ENCODE measurements at regions not wholly inside any gene's neighbourhood (a gene's known extent, or its start where the extent isn't known, plus 50 kb on each side); places are given as distances from the start of the nearest gene placed in this dataset.

DNA sequence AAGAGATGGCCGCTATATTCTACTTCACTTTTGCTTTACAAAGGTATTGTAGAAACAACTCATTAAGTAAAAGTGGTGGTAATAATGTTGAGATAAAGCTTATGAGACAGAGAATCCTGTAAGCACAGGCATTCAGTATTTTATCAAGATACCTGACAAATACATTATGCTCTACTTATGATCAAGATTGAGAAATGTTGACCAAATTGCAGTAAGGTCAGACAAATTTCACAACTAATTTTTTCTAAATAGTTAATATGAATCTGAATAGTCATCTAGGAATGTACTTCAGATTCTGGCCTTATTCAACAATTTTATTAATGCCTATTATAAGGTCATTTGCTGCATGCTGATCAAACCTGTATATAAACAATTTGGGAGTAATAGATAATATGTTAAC is 95.1 kb upstream of the MBNL1 start:
- Histone ChIP-seq H3K36me3 (no peaks in the 10 kb centered on the region), H3K27ac (no peak overlapping the region), H3K4me3 (no peak overlapping the region), H3K9me3 (replicated peaks) (no peaks in the 10 kb centered on the region), H3K27me3 (replicated peaks) (no peaks in the 10 kb centered on the region), H3K4me1 (replicated peaks) (peaks cover 32% of the 10 kb centered on the region)
- DNase-seq (ENCODE audit: low read depth in 1 of 2, low spot score in 2 of 2), result no peak

DNA sequence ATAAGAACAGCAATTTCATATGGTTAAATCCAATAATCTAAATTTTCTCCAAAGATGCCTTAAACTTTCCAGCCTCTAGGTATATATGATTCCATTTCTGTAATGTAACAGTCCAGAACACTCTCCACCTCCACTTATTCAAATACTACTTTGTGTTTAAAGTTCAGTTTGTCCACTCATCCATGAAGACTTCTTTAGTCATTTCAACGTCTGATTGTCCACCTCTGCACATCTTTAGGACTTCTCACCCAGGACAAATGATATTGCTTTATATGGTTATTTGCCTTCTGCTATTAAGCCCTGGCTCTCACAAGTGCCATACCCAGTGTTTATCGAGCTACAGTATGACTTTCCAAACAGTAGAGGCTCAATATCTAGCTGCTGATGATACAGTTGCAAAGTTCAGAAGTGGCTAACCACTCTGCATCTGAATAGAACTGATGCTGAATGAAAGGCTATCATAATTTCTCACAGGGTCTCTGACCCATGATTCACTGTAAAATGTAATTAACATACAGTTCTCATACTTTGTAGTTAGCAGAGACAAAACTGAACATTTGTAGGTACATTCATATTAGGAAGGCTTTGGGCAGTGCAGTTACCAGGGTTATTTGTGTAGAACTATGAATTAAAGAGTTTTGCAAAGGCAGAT is 93.7 kb upstream of the MBNL1 start:
- H3K27me3 ChIP-seq (replicated peaks), result no peaks in the 10 kb centered on the region
- H3K4me1 ChIP-seq (replicated peaks), result peaks cover 32% of the 10 kb centered on the region
- H3K27ac ChIP-seq, result no peak overlapping the region
- no peak for DNase-seq (ENCODE audit: low read depth in 1 of 2, low spot score in 2 of 2)
- H3K36me3 ChIP-seq, result no peaks in the 10 kb centered on the region
- no peak overlapping the region for H3K4me3 ChIP-seq
- no peaks in the 10 kb centered on the region for H3K9me3 ChIP-seq (replicated peaks)

DNA sequence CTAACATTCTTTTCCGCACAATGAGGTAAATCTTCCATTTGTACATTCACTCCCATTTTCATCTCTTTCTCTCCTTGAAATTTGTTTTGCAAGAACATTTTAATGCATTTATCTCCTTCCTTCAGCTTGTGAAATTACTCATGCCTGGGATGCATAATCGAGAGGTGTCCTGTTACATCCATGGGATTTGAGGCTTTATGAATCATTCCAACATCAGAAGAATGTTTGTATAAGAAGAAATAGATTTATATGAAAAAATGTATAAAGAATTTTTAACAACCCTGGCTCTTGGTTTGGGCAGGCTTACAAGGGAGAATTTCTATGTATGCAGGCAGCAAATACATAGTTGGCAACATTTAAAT is 93.2 kb upstream of the MBNL1 start:
- Histone ChIP-seq H3K4me3 (no peak overlapping the region), H3K27me3 (replicated peaks) (no peaks in the 10 kb centered on the region), H3K36me3 (no peaks in the 10 kb centered on the region), H3K4me1 (replicated peaks) (peaks cover 32% of the 10 kb centered on the region), H3K9me3 (replicated peaks) (no peaks in the 10 kb centered on the region), H3K27ac (peak overlapping the region; percentile 15; the same call in 1 of the 2 replicates)
- DNase-seq (ENCODE audit: low read depth in 1 of 2, low spot score in 2 of 2), result peak in 1 of 2 experiments; percentile 38

DNA sequence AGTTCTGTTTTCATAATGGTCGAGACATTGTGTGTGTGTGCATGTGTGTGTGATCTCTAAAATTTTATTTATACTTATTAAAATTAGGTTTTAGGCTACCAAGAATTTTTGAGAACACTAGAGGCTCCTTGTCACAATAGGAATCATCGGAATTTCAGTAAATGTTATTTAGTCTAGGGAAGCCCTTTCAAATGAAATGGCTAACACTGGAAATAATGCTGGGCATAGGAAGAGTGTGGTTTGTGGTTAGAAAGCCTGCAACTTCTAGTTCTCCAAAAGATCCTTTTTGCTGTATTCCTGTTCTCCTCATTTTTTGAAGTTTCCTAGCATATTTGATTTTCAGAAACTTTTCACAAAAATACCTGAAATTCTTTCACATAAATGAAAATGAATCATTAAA is 92.5 kb upstream of the MBNL1 start:
- Histone ChIP-seq H3K27me3 (replicated peaks) (no peaks in the 10 kb centered on the region), H3K27ac (peak overlapping the region; percentile 15; the same call in 1 of the 2 replicates), H3K4me1 (replicated peaks) (peaks cover 32% of the 10 kb centered on the region), H3K36me3 (no peaks in the 10 kb centered on the region), H3K9me3 (replicated peaks) (no peaks in the 10 kb centered on the region), H3K4me3 (no peak overlapping the region)
- peak in 1 of 2 experiments; percentile 29 for DNase-seq (ENCODE audit: low read depth in 1 of 2, low spot score in 2 of 2)

DNA sequence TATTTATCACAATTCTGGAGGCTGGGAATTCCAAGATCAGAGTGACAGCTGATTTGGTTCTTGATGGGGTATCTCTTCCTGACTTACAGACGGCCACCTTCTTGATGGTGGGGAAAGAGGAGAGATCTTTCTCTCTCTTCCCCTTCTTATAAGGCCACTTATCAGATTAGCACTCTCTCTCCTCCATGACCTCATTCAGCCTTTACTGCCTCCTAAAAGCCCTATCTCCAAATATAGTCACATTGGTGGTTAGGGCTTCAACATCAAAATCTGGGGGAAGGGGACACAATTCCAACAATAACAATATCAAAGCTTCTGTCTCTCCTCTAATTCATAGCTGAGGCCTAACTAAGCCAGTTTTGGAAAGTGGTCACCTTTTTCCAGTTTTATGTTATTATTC is 91.7 kb upstream of the MBNL1 start:
- DNase-seq (ENCODE audit: low read depth in 1 of 2, low spot score in 2 of 2), result no peak
- Histone ChIP-seq H3K4me1 (replicated peaks) (peaks cover 32% of the 10 kb centered on the region), H3K27me3 (replicated peaks) (no peaks in the 10 kb centered on the region), H3K9me3 (replicated peaks) (no peaks in the 10 kb centered on the region), H3K36me3 (no peaks in the 10 kb centered on the region), H3K4me3 (no peak overlapping the region), H3K27ac (no peak overlapping the region)

DNA sequence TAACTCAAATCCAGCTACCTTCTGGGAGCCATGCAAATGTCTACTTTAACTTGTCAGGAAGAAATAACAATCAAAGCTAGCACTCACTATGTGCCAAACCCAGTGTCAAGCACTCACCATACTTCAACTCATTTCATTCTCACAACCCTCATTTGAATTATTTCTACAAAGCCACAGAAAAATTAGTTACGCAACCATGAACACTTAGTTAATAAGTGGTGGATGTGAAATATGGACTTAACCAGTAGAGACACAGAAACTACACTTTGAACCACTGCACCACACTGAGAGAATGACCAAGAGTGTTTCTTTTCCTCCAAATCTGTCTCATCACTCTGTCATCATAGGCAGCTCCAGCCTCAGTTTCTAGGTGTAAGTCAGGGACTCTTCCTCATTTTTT is 91.0 kb upstream of the MBNL1 start:
- H3K4me3 ChIP-seq, result no peak overlapping the region
- peaks cover 32% of the 10 kb centered on the region for H3K4me1 ChIP-seq (replicated peaks)
- H3K9me3 ChIP-seq (replicated peaks), result no peaks in the 10 kb centered on the region
- no peak for DNase-seq (ENCODE audit: low read depth in 1 of 2, low spot score in 2 of 2)
- H3K36me3 ChIP-seq, result no peaks in the 10 kb centered on the region
- no peaks in the 10 kb centered on the region for H3K27me3 ChIP-seq (replicated peaks)
- no peak overlapping the region for H3K27ac ChIP-seq

DNA sequence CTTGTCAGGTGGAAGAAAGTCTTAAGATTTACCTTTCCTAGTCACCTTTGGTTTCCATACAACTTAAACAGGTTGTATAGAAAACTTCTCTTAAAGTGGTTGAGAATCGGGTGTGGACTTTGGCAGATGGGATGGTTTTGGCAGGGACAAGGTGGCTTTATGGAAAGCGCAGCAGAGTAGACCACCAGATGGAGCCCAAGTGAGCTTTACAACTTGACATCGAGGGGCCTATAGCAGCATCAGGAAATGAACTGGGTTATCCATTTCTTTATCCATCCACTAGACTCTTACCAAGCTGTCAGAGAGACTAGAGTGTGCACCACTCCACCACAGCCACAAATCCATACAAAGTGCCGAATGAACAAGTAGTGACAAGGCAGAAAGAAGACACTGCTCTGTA is 85.3 kb upstream of the MBNL1 start:
- Histone ChIP-seq H3K27ac (no peak overlapping the region), H3K9me3 (replicated peaks) (no peaks in the 10 kb centered on the region), H3K27me3 (replicated peaks) (no peaks in the 10 kb centered on the region), H3K36me3 (no peaks in the 10 kb centered on the region), H3K4me3 (no peak overlapping the region), H3K4me1 (replicated peaks) (no peaks in the 10 kb centered on the region)
- peak; percentile 10 to 39 for DNase-seq (ENCODE audit: low read depth in 1 of 2, low spot score in 2 of 2)

DNA sequence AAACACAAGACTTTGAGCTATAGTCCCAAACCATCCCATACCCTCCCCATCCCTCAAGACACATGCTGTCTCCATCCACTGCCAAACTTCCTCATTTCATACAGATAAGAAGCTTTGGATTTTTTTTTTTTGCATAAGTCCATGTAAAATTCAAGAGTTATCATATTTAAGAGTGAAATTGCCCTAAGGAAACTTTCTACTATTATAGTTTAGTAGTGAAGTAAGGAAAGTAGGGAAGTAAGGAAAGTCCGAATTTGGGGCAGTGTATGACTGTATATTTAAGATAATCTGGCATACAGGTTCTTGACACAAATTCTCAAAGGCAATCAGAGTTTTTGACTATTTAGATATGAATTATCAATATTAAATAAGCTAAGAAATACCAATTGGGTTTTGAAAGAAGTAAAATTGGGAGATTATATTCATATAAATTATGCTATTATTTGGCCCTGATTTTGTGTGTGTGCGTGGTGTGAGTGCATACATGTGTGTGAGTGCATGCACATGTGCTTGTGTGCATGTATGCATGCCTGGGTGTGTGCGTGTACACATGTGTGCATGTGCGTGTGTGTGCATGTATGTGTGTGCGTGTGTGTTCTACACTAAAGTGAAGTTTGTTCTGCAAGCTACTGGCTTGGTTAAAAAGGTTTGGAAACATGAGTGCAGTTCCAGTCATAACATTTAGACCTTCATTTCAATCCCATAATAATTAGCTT is 83.6 kb upstream of the MBNL1 start:
- H3K27ac ChIP-seq, result no peak overlapping the region
- no peaks in the 10 kb centered on the region for H3K4me1 ChIP-seq (replicated peaks)
- H3K9me3 ChIP-seq (replicated peaks), result no peaks in the 10 kb centered on the region
- no peak for DNase-seq (ENCODE audit: low read depth in 1 of 2, low spot score in 2 of 2)
- H3K27me3 ChIP-seq (replicated peaks), result no peaks in the 10 kb centered on the region
- H3K4me3 ChIP-seq, result no peak overlapping the region
- H3K36me3 ChIP-seq, result no peaks in the 10 kb centered on the region

DNA sequence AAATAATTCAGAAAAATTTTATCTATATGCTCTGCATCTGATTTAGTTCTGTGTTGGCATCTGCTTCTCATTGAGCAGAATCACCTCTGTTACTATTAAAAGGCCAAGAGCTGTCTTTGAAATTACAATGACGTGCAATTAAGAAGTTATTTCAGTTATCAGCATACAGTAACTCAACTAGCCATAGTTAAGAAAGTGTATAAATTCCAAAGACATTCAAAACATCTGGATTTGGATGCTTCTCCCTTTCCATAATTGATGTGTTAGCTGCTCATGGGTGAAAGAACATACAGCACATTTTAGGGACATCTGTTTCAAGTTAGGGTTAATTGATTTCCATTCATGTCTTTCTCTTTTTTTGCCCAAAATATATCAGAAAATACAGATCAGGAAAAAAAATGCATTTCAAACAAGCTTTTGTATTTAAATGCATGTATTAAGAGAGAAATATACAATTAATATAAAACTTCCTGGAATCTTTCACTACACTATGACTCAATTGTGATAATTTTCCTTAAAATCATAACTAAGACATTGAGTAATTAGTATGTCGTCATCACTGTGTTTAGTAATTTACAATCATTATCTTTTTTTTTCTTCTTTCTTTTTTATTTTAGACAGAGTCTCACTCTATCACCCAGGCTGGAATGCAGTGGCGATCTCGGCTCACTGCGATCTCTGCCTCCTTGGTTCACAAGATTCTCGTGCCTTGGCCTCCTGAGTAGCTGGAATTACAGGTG is 82.7 kb upstream of the MBNL1 start:
- DNase-seq (ENCODE audit: low read depth in 1 of 2, low spot score in 2 of 2), result no peak

DNA sequence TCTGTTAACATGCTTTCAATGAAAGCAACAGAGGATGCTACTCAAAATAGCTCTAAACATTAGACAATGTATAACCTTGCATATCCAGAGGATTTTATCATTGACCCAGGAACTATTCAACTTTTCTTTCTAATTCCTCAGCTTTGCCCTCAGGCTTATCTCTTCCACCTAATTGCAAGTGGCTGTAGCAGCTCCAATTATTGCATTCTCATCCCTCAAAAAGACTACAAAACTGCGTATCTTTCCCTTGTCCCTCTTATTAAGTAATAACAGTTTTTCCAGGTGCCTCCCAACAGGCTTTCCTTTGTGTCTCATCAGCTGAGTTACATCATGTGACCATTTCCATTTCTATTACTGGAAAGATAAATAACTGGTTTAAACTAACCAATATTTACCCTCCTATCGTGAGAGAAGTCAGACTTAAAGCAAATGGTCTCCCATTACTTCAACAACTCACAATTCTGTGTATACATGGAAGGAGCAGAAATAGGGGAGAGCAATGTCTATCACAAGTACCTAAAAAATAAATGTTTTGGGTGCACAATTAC is 78.0 kb upstream of the MBNL1 start:
- no peaks in the 10 kb centered on the region for H3K27me3 ChIP-seq (replicated peaks)
- no peak overlapping the region for H3K4me3 ChIP-seq
- H3K36me3 ChIP-seq, result no peaks in the 10 kb centered on the region
- H3K27ac ChIP-seq, result no peak overlapping the region
- DNase-seq (ENCODE audit: low read depth in 1 of 2, low spot score in 2 of 2), result no peak
- H3K4me1 ChIP-seq (replicated peaks), result no peaks in the 10 kb centered on the region
- H3K9me3 ChIP-seq (replicated peaks), result no peaks in the 10 kb centered on the region

More for the DNA sequence above, 82.7 kb upstream of the MBNL1 start:
- no peaks in the 10 kb centered on the region for H3K27me3 ChIP-seq (replicated peaks)
- H3K27ac ChIP-seq, result no peak overlapping the region
- H3K9me3 ChIP-seq (replicated peaks), result no peaks in the 10 kb centered on the region
- no peak overlapping the region for H3K4me3 ChIP-seq
- H3K36me3 ChIP-seq, result no peaks in the 10 kb centered on the region
- no peaks in the 10 kb centered on the region for H3K4me1 ChIP-seq (replicated peaks)

DNA sequence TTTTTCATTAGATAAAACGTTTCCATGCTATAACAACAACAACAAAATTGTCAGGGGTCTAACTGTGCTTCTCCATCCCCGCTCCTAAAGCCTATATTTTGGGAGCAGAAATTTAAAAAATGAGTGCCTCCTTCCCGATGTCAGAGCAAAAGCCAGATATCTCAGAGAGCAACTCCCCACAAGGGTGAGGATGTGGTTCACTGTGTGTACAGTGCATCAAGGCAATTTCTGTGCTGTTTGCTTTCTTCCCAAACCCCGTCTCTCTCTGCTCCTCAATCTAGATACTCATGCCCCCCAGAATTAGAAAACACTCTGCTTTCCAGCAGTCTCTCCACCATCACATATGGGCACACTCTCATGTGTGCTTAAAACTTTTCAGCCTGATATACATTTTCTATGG is 76.7 kb upstream of the MBNL1 start:
- no peaks in the 10 kb centered on the region for H3K36me3 ChIP-seq
- no peaks in the 10 kb centered on the region; the same call in 1 of the 2 replicates for H3K4me1 ChIP-seq (replicated peaks)
- no peak for DNase-seq (ENCODE audit: low read depth in 1 of 2, low spot score in 2 of 2)

DNA sequence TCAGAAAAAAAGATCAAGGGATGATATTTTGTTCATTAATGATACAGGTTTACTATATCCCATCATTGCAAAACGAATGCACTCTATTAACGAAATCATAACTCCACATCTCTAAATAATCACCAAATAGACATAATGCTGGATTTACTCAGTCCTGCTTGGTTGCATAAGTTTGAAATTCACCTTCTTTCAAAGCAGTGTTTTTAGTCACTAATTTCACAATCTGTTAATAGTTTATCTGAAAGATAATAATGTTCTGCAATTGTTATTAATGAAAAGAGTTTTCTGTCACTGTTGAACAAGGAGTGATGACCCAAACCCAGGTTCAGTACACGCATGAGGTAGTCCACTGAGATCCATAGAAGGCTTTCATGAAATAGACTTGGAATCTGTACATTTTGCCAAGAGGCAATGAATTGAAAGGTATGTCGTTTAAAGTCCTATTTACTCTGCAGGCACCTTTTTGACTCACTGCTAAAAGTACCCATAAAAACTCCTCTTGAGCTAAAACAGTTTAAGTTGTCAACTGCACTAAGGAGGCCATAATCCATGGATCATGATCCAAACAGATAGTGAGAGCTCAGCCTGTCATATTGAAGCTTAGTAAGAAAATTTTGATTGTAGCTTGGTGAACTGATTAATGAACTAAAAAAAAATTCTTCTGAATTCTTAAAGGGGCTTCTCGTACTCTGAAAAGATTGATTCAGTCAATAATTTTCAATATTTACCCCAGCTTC is 75.6 kb upstream of the MBNL1 start:
- H3K27me3 ChIP-seq (replicated peaks), result no peaks in the 10 kb centered on the region
- DNase-seq (ENCODE audit: low read depth in 1 of 2, low spot score in 2 of 2), result no peak
- no peak overlapping the region for H3K27ac ChIP-seq
- no peak overlapping the region for H3K4me3 ChIP-seq
- H3K4me1 ChIP-seq (replicated peaks), result no peaks in the 10 kb centered on the region; the same call in 1 of the 2 replicates
- H3K9me3 ChIP-seq (replicated peaks), result no peaks in the 10 kb centered on the region
- no peaks in the 10 kb centered on the region for H3K36me3 ChIP-seq

More for the DNA sequence above, 76.7 kb upstream of the MBNL1 start:
- no peaks in the 10 kb centered on the region for H3K27me3 ChIP-seq (replicated peaks)
- no peak overlapping the region for H3K4me3 ChIP-seq
- H3K27ac ChIP-seq, result no peak overlapping the region
- no peaks in the 10 kb centered on the region for H3K9me3 ChIP-seq (replicated peaks)

DNA sequence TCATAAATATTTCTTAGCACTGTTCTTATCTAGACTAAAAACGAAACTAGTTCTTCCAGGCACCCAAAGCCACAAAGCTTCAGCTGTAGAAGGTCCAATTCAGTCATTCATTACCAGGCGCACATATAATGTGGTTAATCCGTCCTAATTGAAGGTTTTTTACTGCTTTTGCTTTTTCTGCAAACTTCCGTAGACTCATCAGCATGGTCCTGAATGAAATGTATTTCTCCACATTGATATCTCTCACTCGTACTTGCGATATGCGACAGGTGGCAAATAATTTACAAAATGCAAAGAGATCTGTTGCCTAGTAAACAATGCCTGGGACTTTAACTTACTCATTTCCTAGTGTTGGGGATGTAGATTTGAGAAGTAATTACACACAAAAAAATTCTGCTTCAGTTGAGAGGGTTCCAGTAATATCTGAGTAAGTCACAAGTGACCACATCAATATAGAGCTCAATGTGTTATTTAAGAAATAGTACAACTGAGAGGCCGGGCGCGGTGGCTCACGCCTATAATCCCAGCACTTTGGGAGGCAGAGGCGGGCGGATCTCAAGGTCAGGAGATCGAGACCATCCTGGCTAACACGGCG is 75.0 kb upstream of the MBNL1 start:
- H3K4me1 ChIP-seq (replicated peaks), result no peaks in the 10 kb centered on the region; the same call in 1 of the 2 replicates
- no peak overlapping the region for H3K27ac ChIP-seq
- DNase-seq (ENCODE audit: low read depth in 1 of 2, low spot score in 2 of 2), result no peak
- H3K9me3 ChIP-seq (replicated peaks), result no peaks in the 10 kb centered on the region
- no peak overlapping the region for H3K4me3 ChIP-seq
- no peaks in the 10 kb centered on the region for H3K36me3 ChIP-seq
- H3K27me3 ChIP-seq (replicated peaks), result no peaks in the 10 kb centered on the region
